Loucy (cell line): ENCODE measurements at regions not wholly inside any gene's neighbourhood (a gene's known extent, or its start where the extent isn't known, plus 50 kb on each side); places are given as distances from the start of the nearest gene placed in this dataset.

Source experiments
- H2AFZ ChIP-seq: fragments of 200-600 bp; sonication (generic); 2 replicates; pipeline ENCODE4 v1.6.0; 2016; ENCODE audit warnings: antibody characterized with exemption, mild to moderate bottlenecking, low read length, moderate library complexity
- H3F3A ChIP-seq: fragments of 200-600 bp; 2 replicates; pipeline ENCODE4 v1.6.0; 2016; ENCODE audit warnings: antibody characterized with exemption, low read depth, mild to moderate bottlenecking
- H3K27me3 ChIP-seq: fragments of 200-600 bp; sonication (generic); 2 replicates; pipeline ENCODE4 v1.6.1; 2014; ENCODE audit warnings: low read length, mild to moderate bottlenecking; ENCODE audit not compliant: insufficient read depth, poor library complexity, severe bottlenecking
- H3K36me3 ChIP-seq: fragments of 200-600 bp; sonication (generic); 2 replicates; pipeline ENCODE4 v1.6.1; 2016; ENCODE audit warnings: low read length; ENCODE audit not compliant: insufficient read depth
- H3K4me1 ChIP-seq: fragments of 200-600 bp; sonication (generic); 2 replicates; pipeline ENCODE4 v1.5.1; 2014; ENCODE audit warnings: low read length, mild to moderate bottlenecking; ENCODE audit not compliant: insufficient read depth, poor library complexity, severe bottlenecking
- H3K4me2 ChIP-seq: fragments of 200-600 bp; sonication (generic); 2 replicates; pipeline ENCODE4 v1.6.0; 2014; ENCODE audit warnings: antibody characterized with exemption, low read length, low read depth, mild to moderate bottlenecking; ENCODE audit not compliant: poor library complexity, severe bottlenecking
- H3K4me3 ChIP-seq: fragments of 200-600 bp; sonication (generic); 2 replicates; pipeline ENCODE4 v1.5.1; 2014; ENCODE audit warnings: low read length, mild to moderate bottlenecking, mixed read lengths; ENCODE audit not compliant: poor library complexity, severe bottlenecking
- H3K79me2 ChIP-seq: fragments of 200-600 bp; sonication (generic); 2 replicates; pipeline ENCODE4 v1.6.1; 2014; ENCODE audit warnings: low read length; ENCODE audit not compliant: insufficient read depth
- H3K9ac ChIP-seq: fragments of 200-600 bp; sonication (generic); 2 replicates; pipeline ENCODE4 v1.6.0; 2014; ENCODE audit warnings: mild to moderate bottlenecking, low read depth, low read length, moderate library complexity; ENCODE audit not compliant: poor library complexity, severe bottlenecking
- H3K9me2 ChIP-seq: fragments of 200-600 bp; sonication (generic); replicated peaks from 2 replicates; pipeline ENCODE4 v1.6.1; 2016; ENCODE audit warnings: low read depth, low read length, mixed read lengths
- H3K9me3 ChIP-seq: fragments of 200-600 bp; sonication (generic); 2 replicates; pipeline ENCODE4 v1.6.1; 2014; ENCODE audit warnings: mild to moderate bottlenecking, antibody characterized with exemption, low read length, low read depth; ENCODE audit not compliant: insufficient read depth
- H4K20me1 ChIP-seq: fragments of 200-600 bp; sonication (generic); 2 replicates; pipeline ENCODE4 v1.6.0; 2014; ENCODE audit warnings: antibody characterized with exemption, low read length, mild to moderate bottlenecking; ENCODE audit not compliant: insufficient read depth, poor library complexity, severe bottlenecking
- CTCF ChIP-seq: fragments of 200-600 bp; sonication (generic); conservative IDR thresholded peaks from 2 replicates; pipeline ENCODE4 v1.5.1; 2014; ENCODE audit warnings: mild to moderate bottlenecking, antibody characterized with exemption, low read length
- EZH2phosphoT487 ChIP-seq: fragments of 200-600 bp; IDR thresholded peaks from 2 replicates; pipeline ENCODE4 v1.6.1; 2018; ENCODE audit warnings: antibody characterized with exemption, mild to moderate bottlenecking, moderate library complexity, borderline replicate concordance

- no peak overlapping the region for H3K9ac ChIP-seq
- H3K4me1 ChIP-seq, result no peaks in the 10 kb centered on the region
- no peaks in the 10 kb centered on the region for H3F3A ChIP-seq
- no peaks in the 10 kb centered on the region for H3K9me3 ChIP-seq
- no peak overlapping the region for H2AFZ ChIP-seq
- TF ChIP-seq EZH2phosphoT487 (no peak), CTCF (no peak)
- no peaks in the 10 kb centered on the region for H4K20me1 ChIP-seq
- no peak overlapping the region for H3K4me3 ChIP-seq
- H3K36me3 ChIP-seq, result no peaks in the 10 kb centered on the region
- no peaks in the 10 kb centered on the region for H3K9me2 ChIP-seq
- no peaks in the 10 kb centered on the region for H3K79me2 ChIP-seq
- H3K27me3 ChIP-seq, result no peaks in the 10 kb centered on the region
- H3K4me2 ChIP-seq, result no peak overlapping the region
Observed at GRCh38 chr1:22255341-22256212, 112.7 kb upstream of the WNT4 start.

GRCh38 chr1:22256213-22256512 is 113.3 kb upstream of the WNT4 start:
- Histone ChIP-seq H3K4me1 (no peaks in the 10 kb centered on the region), H2AFZ (no peak overlapping the region), H3K9ac (no peak overlapping the region), H3F3A (no peaks in the 10 kb centered on the region), H3K9me3 (no peaks in the 10 kb centered on the region), H3K36me3 (no peaks in the 10 kb centered on the region), H3K9me2 (no peaks in the 10 kb centered on the region), H4K20me1 (no peaks in the 10 kb centered on the region), H3K4me2 (no peak overlapping the region), H3K4me3 (no peak overlapping the region), H3K79me2 (no peaks in the 10 kb centered on the region), H3K27me3 (no peaks in the 10 kb centered on the region)
- no peak for TF ChIP-seq CTCF
- TF ChIP-seq EZH2phosphoT487, result no peak

- H3F3A ChIP-seq, result no peaks in the 10 kb centered on the region
- no peaks in the 10 kb centered on the region for H3K9me3 ChIP-seq
- no peak overlapping the region for H3K9ac ChIP-seq
- no peaks in the 10 kb centered on the region for H4K20me1 ChIP-seq
- H2AFZ ChIP-seq, result no peak overlapping the region
- no peaks in the 10 kb centered on the region for H3K79me2 ChIP-seq
- no peak overlapping the region for H3K4me2 ChIP-seq
- peaks cover 2% of the 10 kb centered on the region for H3K4me1 ChIP-seq
- no peak overlapping the region for H3K4me3 ChIP-seq
- H3K9me2 ChIP-seq, result no peaks in the 10 kb centered on the region
- no peak for TF ChIP-seq CTCF
- no peak for TF ChIP-seq EZH2phosphoT487
- no peaks in the 10 kb centered on the region for H3K27me3 ChIP-seq
- no peaks in the 10 kb centered on the region for H3K36me3 ChIP-seq
Observed at GRCh38 chr1:22257290-22258275, 114.7 kb upstream of the WNT4 start.
